DMS153 treated with DMSO at 0.1 percent for 48 hours (cell line): ENCODE measurements at regions not wholly inside any gene's neighbourhood (a gene's known extent, or its start where the extent isn't known, plus 50 kb on each side); places are given as distances from the start of the nearest gene placed in this dataset.
A peak's percentile ranks its signal among the peaks of the same experiment; 100 is the strongest.

Source experiments
- DNase-seq: peaks from one replicate; lab custom pipeline; 2025; ENCODE audit not compliant: unreplicated experiment; lab: John Stamatoyannopoulos, UW

GRCh38 chr2:223701761-223702160 is 99.6 kb upstream of the SCG2 start:
- DNase-seq: no peak

- DNase-seq: no peak
These were observed 98.1 kb upstream of the SCG2 start for GRCh38 chr2:223700221-223700620.

- no peak for DNase-seq
These were observed 95.9 kb upstream of the SCG2 start for GRCh38 chr2:223697892-223698645.

GRCh38 chr2:223697316-223697891 is 95.2 kb upstream of the SCG2 start:
- DNase-seq: no peak

GRCh38 chr2:223696719-223697118 is 94.6 kb upstream of the SCG2 start:
- peak; percentile 27 for DNase-seq

GRCh38 chr2:223692191-223692947 is 90.2 kb upstream of the SCG2 start:
- no peak for DNase-seq

- DNase-seq: no peak
These were observed 86.1 kb upstream of the SCG2 start for GRCh38 chr2:223688094-223688835.

GRCh38 chr2:223681125-223681524 is 79.0 kb upstream of the SCG2 start:
- DNase-seq: no peak

GRCh38 chr2:223674998-223675609 is 72.9 kb upstream of the SCG2 start:
- no peak for DNase-seq

GRCh38 chr2:223669453-223670225 is 67.5 kb upstream of the SCG2 start:
- no peak for DNase-seq

GRCh38 chr2:223668302-223668998 is 66.3 kb upstream of the SCG2 start:
- no peak for DNase-seq

- no peak for DNase-seq
These were observed 52.3 kb upstream of the SCG2 start for GRCh38 chr2:223654384-223654915.

- no peak for DNase-seq
These were observed 50.7 kb upstream of the SCG2 start for GRCh38 chr2:223652902-223653301.

GRCh38 chr2:223652122-223652521 is 50.0 kb upstream of the SCG2 start:
- no peak for DNase-seq
